ENCODE measurements at regions not wholly inside any gene's neighbourhood (a gene's known extent, or its start where the extent isn't known, plus 50 kb on each side); places are given as distances from the start of the nearest gene placed in this dataset.

GRCh38 chr10:111999205-111999914 lies 184.2 kb downstream of the GPAM start (continued):
- TF ChIP-seq E2F6 (IDR thresholded peaks at IDR 0.05) (peak; percentile 18; the same call in 1 of the 2 replicates), POU5F1 (IDR thresholded peaks at IDR 0.05; ENCODE audit: low read depth, low read length) (peak; percentile 75), FOSL1 (IDR thresholded peaks at IDR 0.05; ENCODE audit: insufficient read depth, low read depth, low read length) (no peak), SRF (IDR thresholded peaks at IDR 0.05; ENCODE audit: low read depth, low read length) (no peak), CTCF (IDR thresholded peaks at IDR 0.05; ENCODE audit: control extremely low read depth in 1 of 3, insufficient read depth in 1 of 3, low read depth in 1 of 3, low read length in 3 of 3) (no peak), TCF12 (IDR thresholded peaks at IDR 0.05; ENCODE audit: low read depth, low read length) (no peak), KDM4A (IDR thresholded peaks at IDR 0.05; ENCODE audit: low read depth, low read length, severe bottlenecking) (no peak), CHD1 (IDR thresholded peaks at IDR 0.05; ENCODE audit: low read depth, low read length) (no peak), ZNF274 (IDR thresholded peaks at IDR 0.05; ENCODE audit: borderline replicate concordance, extremely low read depth, low read length) (no peak), SP4 (IDR thresholded peaks at IDR 0.05; ENCODE audit: low read length) (no peak), SIN3A (conservative IDR thresholded peaks at IDR 0.05 in 1 of 2, IDR thresholded peaks at IDR 0.05 in 1 of 2; ENCODE audit: low read depth in 1 of 2, low read length in 2 of 2) (no peak), JUND (IDR thresholded peaks at IDR 0.05; ENCODE audit: low read length) (no peak), SIRT6 (IDR thresholded peaks at IDR 0.05; ENCODE audit: low read length) (no peak), RAD21 (IDR thresholded peaks at IDR 0.05 in 1 of 2, conservative IDR thresholded peaks at IDR 0.05 in 1 of 2; ENCODE audit: low read depth in 2 of 2, low read length in 2 of 2) (no peak), NRF1 (IDR thresholded peaks at IDR 0.05; ENCODE audit: low read depth, low read length) (no peak), KDM5A (IDR thresholded peaks at IDR 0.05; ENCODE audit: low read length) (no peak)

All from H1 (cell line).